Uterus (tissue), 2 donors: ENCODE measurements at regions not wholly inside any gene's neighbourhood (a gene's known extent, or its start where the extent isn't known, plus 50 kb on each side); places are given as distances from the start of the nearest gene placed in this dataset.

Experiments
- POLR2A ChIP-seq, 2 donors: fragments of 450-650 bp; IDR thresholded peaks; one replicate each; pipeline ENCODE4 v1.6.1; 2016; ENCODE audit warnings: antibody characterized with exemption in 2 of 2, mild to moderate bottlenecking in 1 of 2, moderate library complexity in 1 of 2
- TF ChIP-seq, protein P1 (sequence below), 4 experiments: fragments of 200-600 bp in 2 of 4; fragments of 450-650 bp in 2 of 4; sonication (generic) in 2 of 4; IDR thresholded peaks; one replicate each; pipeline ENCODE4 v1.5.1; 2016 to 2019; ENCODE audit warnings: antibody characterized with exemption in 4 of 4, mild to moderate bottlenecking in 2 of 4, moderate library complexity in 1 of 4

DNA sequence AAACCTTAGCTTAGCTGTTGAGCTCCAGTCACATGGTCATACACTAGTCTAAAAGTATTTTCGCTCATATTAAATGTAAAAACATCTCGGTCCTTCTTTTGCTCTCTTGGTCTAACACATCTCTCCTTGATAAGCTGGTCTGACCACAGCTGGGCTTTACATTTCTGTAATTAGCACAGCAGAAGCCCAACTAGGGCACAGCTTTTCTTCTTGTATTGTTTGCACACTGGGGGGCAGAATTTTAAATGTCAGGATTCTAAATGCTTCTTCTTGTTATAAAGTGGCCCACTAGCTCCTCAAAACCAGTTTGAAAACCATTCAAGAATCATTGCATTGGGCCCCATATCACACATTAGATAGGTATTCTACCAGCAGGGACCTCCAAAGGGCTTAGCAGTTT lies 289.1 kb upstream of the PKN2 start:
- TF ChIP-seq, protein P1, sequence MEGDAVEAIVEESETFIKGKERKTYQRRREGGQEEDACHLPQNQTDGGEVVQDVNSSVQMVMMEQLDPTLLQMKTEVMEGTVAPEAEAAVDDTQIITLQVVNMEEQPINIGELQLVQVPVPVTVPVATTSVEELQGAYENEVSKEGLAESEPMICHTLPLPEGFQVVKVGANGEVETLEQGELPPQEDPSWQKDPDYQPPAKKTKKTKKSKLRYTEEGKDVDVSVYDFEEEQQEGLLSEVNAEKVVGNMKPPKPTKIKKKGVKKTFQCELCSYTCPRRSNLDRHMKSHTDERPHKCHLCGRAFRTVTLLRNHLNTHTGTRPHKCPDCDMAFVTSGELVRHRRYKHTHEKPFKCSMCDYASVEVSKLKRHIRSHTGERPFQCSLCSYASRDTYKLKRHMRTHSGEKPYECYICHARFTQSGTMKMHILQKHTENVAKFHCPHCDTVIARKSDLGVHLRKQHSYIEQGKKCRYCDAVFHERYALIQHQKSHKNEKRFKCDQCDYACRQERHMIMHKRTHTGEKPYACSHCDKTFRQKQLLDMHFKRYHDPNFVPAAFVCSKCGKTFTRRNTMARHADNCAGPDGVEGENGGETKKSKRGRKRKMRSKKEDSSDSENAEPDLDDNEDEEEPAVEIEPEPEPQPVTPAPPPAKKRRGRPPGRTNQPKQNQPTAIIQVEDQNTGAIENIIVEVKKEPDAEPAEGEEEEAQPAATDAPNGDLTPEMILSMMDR (IDR thresholded peaks at IDR 0.05), result no peak
- TF ChIP-seq POLR2A (IDR thresholded peaks at IDR 0.05), result no peak
